AG04450 (cell line): ENCODE measurements at regions not wholly inside any gene's neighbourhood (a gene's known extent, or its start where the extent isn't known, plus 50 kb on each side); places are given as distances from the start of the nearest gene placed in this dataset.

Source experiments
- CTCF ChIA-PET: fragments of 300-600, 350-600 bp; formaldehyde crosslinking; extraction: SDS; loops from one replicate; lab custom pipeline; 2022; ENCODE audit warnings: antibody characterized with exemption, inconsistent platforms; lab: Charles Lee
- POLR2A ChIA-PET: fragments of 350-600 bp; formaldehyde crosslinking; extraction: SDS; loops from one replicate; lab custom pipeline; 2021; ENCODE audit warnings: antibody characterized with exemption, inconsistent platforms; lab: Yijun Ruan, JAX
- DNase-seq: peaks from one replicate; pipeline ENCODE4 v3.0.0-alpha.2; 2011; ENCODE audit warnings: low read depth, low spot score
- H3K27ac ChIP-seq: one replicate; pipeline ENCODE4 v1.5.1; 2012; ENCODE audit warnings: low read depth, low read length, control low read depth
- H3K27me3 ChIP-seq: one replicate; pipeline ENCODE4 v1.6.0; 2012; ENCODE audit warnings: low read length; ENCODE audit not compliant: control insufficient read depth, insufficient read depth
- H3K4me3 ChIP-seq: 2 replicates; pipeline ENCODE4 v1.5.1; 2011; ENCODE audit warnings: mild to moderate bottlenecking, low read depth, low read length, control low read depth
- H3K9me3 ChIP-seq: 2 replicates; pipeline ENCODE4 v1.5.1; 2012; ENCODE audit warnings: low read length; ENCODE audit not compliant: control insufficient read depth, insufficient read depth
- TF ChIP-seq, protein P1 (sequence below): IDR thresholded peaks from 2 replicates; pipeline ENCODE4 v1.5.1; 2011; ENCODE audit warnings: low read depth, low read length, control low read depth, inconsistent platforms

DNA sequence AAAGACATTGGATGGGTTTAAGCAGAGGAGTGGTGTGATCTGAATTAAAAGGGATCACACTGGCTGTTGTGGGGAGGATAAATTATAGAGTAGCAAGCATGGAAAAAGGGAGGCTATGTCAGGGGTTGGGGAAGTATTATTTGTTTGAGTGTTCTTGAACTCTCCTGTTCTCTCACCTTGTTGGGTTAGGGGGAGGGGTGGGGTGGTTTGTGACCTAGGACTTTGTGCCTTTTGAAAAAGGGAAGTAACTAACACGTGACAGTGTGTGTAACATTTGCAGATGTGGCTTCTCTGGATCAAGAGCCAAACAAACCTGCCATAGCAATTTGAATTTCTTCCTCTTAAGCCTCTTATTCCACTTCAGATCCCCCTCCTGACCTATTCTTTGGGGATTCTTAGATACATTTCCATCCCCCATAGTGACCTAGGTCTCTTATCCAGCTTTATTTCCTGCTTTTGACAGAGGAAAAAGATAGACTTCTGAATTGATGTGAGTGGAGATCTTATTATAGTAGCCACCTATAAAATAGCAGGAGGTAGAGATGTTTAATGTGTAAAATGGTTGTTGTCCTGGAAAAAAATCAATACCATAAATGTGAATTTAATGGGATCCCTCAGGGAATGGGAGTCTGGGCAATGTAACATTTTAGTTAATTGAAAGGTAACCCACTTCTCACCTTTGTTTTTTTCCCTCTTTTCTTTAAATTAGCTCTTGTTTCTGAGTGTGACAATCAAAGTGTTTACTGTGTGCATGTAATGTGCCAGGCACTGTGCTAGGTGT is 120.4 kb downstream of the CT47B1 start:
- ChIA-PET POLR2A (no interaction called here), CTCF (no interaction called here)
- H3K4me3 ChIP-seq: no peak overlapping the region
- H3K9me3 ChIP-seq: no peaks in the 10 kb centered on the region
- no peak for DNase-seq
- H3K27ac ChIP-seq: no peak overlapping the region
- no peaks in the 10 kb centered on the region for H3K27me3 ChIP-seq
- TF ChIP-seq, protein P1, sequence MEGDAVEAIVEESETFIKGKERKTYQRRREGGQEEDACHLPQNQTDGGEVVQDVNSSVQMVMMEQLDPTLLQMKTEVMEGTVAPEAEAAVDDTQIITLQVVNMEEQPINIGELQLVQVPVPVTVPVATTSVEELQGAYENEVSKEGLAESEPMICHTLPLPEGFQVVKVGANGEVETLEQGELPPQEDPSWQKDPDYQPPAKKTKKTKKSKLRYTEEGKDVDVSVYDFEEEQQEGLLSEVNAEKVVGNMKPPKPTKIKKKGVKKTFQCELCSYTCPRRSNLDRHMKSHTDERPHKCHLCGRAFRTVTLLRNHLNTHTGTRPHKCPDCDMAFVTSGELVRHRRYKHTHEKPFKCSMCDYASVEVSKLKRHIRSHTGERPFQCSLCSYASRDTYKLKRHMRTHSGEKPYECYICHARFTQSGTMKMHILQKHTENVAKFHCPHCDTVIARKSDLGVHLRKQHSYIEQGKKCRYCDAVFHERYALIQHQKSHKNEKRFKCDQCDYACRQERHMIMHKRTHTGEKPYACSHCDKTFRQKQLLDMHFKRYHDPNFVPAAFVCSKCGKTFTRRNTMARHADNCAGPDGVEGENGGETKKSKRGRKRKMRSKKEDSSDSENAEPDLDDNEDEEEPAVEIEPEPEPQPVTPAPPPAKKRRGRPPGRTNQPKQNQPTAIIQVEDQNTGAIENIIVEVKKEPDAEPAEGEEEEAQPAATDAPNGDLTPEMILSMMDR: no peak

DNA sequence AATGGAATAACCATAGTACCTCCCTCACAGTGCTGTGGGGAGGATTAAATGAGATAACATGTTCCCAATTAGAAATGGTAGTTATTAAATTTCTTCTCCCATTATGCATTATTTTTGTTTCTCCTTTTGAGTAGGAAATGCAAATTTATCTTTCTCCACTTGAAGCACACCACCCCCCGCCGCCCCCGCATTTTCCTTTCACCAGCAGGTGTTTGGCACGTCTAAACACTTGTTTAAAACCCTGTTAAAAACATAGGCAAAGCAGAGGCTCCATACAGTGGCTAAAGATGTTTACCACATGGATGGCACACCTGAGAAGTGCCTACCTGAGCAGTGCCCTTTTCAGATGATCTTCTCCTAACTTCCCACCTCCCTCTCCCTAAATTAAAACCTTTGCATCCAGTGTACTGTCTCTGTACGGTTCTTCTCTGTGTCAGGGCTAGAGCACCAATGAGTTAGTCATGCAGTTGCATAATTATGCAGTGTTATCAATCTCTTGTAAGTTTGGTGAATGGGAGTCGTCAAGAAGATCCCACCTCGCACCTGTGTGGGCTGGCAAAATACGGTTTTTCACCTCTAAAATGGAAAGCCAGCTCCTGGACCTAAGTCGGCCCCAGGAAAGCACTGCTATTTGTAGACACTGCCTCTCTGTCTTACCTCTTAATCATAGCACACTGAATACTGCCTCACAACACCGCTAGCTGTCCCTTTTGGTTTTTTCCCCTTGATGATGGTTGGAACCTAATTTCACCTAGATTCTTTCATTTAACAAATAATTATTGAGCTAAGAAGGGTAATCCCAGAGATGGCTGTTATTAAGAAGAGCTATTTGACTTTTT is 122.0 kb downstream of the CT47B1 start:
- no peaks in the 10 kb centered on the region for H3K9me3 ChIP-seq
- ChIA-PET POLR2A (no interaction called here), CTCF (no interaction called here)
- TF ChIP-seq, protein P1: no peak
- no peak overlapping the region for H3K27ac ChIP-seq
- H3K4me3 ChIP-seq: no peak overlapping the region
- no peaks in the 10 kb centered on the region for H3K27me3 ChIP-seq
- no peak for DNase-seq

DNA sequence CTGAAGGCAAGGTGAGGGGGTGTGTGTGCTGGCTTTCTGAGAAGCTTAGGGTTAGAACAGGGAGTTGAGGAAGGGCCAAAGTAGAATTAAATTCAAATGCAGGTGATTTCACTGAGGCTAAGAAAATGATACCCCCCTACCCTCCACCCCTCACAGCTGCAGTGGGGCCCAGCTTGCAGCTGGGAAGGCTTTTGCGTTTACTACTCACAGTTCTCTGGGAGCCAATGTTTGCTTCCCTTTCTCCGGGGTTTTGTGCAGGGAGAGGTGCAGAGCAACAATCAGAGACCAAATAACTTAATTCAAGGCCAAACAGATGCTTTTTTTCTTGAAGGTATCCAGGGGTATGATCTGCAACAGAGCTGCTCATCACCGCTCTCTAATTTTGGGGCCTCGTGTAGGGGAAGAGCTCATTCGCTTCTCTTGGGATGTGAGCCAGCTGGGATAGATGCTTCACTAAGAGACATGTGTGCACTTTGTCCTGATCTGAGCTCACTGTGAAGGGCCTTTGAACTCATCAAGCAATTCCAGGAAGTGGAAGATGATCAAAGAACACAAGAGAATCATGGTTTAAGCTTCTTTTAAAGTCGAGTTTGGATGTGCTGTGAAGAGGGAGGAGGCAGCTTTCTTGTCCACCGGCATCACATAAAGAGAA is 122.7 kb upstream of the C1GALT1C1 start:
- TF ChIP-seq, protein P1: no peak
- H3K9me3 ChIP-seq: no peaks in the 10 kb centered on the region
- DNase-seq: no peak
- no peak overlapping the region for H3K27ac ChIP-seq
- no peak overlapping the region for H3K4me3 ChIP-seq
- POLR2A ChIA-PET: no interaction called here
- CTCF ChIA-PET: no interaction called here
- no peaks in the 10 kb centered on the region for H3K27me3 ChIP-seq

DNA sequence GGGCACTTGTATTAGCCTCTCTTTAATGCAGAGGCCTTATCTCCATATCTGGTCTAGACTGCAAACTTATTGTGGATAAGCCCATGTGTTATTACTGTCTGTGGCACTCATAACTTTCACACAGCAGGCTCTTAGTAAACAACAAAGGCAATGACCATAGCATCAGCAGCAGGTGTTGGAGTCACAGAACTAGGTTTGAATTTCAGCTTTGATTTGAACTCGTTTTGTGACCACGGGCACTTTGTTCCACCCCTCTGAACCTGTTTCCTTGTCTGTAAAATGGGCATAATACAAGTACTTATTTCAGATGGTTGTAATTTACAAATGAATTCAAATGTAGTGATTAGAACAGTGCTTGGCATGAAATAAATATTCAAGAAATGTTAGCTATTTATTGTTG is 121.8 kb upstream of the C1GALT1C1 start:
- H3K27ac ChIP-seq: no peak overlapping the region
- DNase-seq: no peak
- no peaks in the 10 kb centered on the region for H3K9me3 ChIP-seq
- no peak overlapping the region for H3K4me3 ChIP-seq
- TF ChIP-seq, protein P1: no peak
- ChIA-PET CTCF (no interaction called here), POLR2A (no interaction called here)
- no peaks in the 10 kb centered on the region for H3K27me3 ChIP-seq
